ENCODE measurements at regions not wholly inside any gene's neighbourhood (a gene's known extent, or its start where the extent isn't known, plus 50 kb on each side); places are given as distances from the start of the nearest gene placed in this dataset.

- no peak for TF ChIP-seq TAF1 (IDR thresholded peaks at IDR 0.05; ENCODE audit: borderline replicate concordance, insufficient read depth, low read length)
- TF ChIP-seq SIN3A (IDR thresholded peaks at IDR 0.05; ENCODE audit: borderline replicate concordance, insufficient read depth, low read length) = no peak
- no peak for TF ChIP-seq REST (IDR thresholded peaks at IDR 0.05; ENCODE audit: insufficient read depth in 1 of 2, low read depth in 2 of 2, low read length in 2 of 2)
- no peak for TF ChIP-seq POLR2AphosphoS5 (IDR thresholded peaks at IDR 0.05; ENCODE audit: low read depth, low read length)
- no peak for TF ChIP-seq FOXP2 (optimal IDR thresholded peaks at IDR 0.05; ENCODE audit: borderline replicate concordance, extremely low read depth, extremely low read length, insufficient read depth)
Measured at GRCh38 chr14:61106959-61107641, 126.1 kb downstream of the SLC38A6 start.

All from PFSK-1 (cell line).